H9 (cell line): ENCODE measurements at regions not wholly inside any gene's neighbourhood (a gene's known extent, or its start where the extent isn't known, plus 50 kb on each side); places are given as distances from the start of the nearest gene placed in this dataset.

Experiments used
- DNase-seq: peaks from one replicate; pipeline ENCODE4 v3.0.0-alpha.2; 2017
- H2AFZ ChIP-seq: one replicate; pipeline ENCODE4 v1.6.1; 2013; ENCODE audit warnings: mild to moderate bottlenecking, low read length, control low read depth, moderate library complexity
- H2AK5ac ChIP-seq: 2 replicates; pipeline ENCODE4 v1.6.1; 2013; ENCODE audit warnings: low read length, control low read depth, mixed read lengths; ENCODE audit not compliant: insufficient read length
- H2BK120ac ChIP-seq: one replicate; pipeline ENCODE4 v1.6.1; 2013; ENCODE audit warnings: low read depth, mild to moderate bottlenecking, low read length, control low read depth, inconsistent platforms; ENCODE audit not compliant: poor library complexity, severe bottlenecking
- H2BK12ac ChIP-seq: 2 replicates; pipeline ENCODE4 v1.6.1; 2013; ENCODE audit warnings: low read length, control low read depth, mixed read lengths, low read depth; ENCODE audit not compliant: insufficient read length
- H2BK15ac ChIP-seq: 2 replicates; pipeline ENCODE4 v1.6.1; 2013; ENCODE audit warnings: low read depth, low read length, control low read depth
- H2BK20ac ChIP-seq: one replicate; pipeline ENCODE4 v1.6.1; 2013; ENCODE audit warnings: low read depth, mild to moderate bottlenecking, low read length, control low read depth, inconsistent platforms; ENCODE audit not compliant: poor library complexity, severe bottlenecking
- H2BK5ac ChIP-seq: 2 replicates; pipeline ENCODE4 v1.6.1; 2013; ENCODE audit warnings: low read length, control low read depth, mixed read lengths; ENCODE audit not compliant: insufficient read length
- H3K14ac ChIP-seq: 2 replicates; pipeline ENCODE4 v1.6.1; 2013; ENCODE audit warnings: low read length, control low read depth; ENCODE audit not compliant: insufficient read depth
- H3K18ac ChIP-seq: 2 replicates; pipeline ENCODE4 v1.6.1; 2013; ENCODE audit warnings: low read depth, mild to moderate bottlenecking, mixed read lengths, low read length, control low read depth; ENCODE audit not compliant: insufficient read length
- H3K23ac ChIP-seq: 2 replicates; pipeline ENCODE4 v1.6.1; 2013; ENCODE audit warnings: low read length, control low read depth, mixed read lengths, low read depth; ENCODE audit not compliant: insufficient read length
- H3K23me2 ChIP-seq: 2 replicates; pipeline ENCODE4 v1.6.1; 2013; ENCODE audit warnings: low read depth, mild to moderate bottlenecking, mixed read lengths, low read length, control low read depth; ENCODE audit not compliant: insufficient read length, poor library complexity, severe bottlenecking
- H3K27ac ChIP-seq: 2 replicates; pipeline ENCODE4 v1.5.1; 2013; ENCODE audit warnings: low read length, control low read depth, mixed read lengths, low read depth; ENCODE audit not compliant: insufficient read length
- H3K27me3 ChIP-seq: 2 replicates; pipeline ENCODE4 v1.6.1; 2013; ENCODE audit warnings: low read length, control low read depth, inconsistent platforms; ENCODE audit not compliant: insufficient read depth
- H3K4ac ChIP-seq: 2 replicates; pipeline ENCODE4 v1.6.1; 2013; ENCODE audit warnings: low read depth, mild to moderate bottlenecking, control low read depth, inconsistent platforms, low read length, moderate library complexity
- H3K4me1 ChIP-seq: 2 replicates; pipeline ENCODE4 v1.6.1; 2013; ENCODE audit warnings: low read length, control low read depth, inconsistent platforms; ENCODE audit not compliant: insufficient read depth
- H3K4me2 ChIP-seq: 2 replicates; pipeline ENCODE4 v1.6.1; 2013; ENCODE audit warnings: low read length, control low read depth, mixed read lengths; ENCODE audit not compliant: insufficient read length, insufficient read depth
- H3K56ac ChIP-seq: 2 replicates; pipeline ENCODE4 v1.6.1; 2013; ENCODE audit warnings: low read depth, mild to moderate bottlenecking, mixed read lengths, low read length, control low read depth; ENCODE audit not compliant: insufficient read length
- H3K79me1 ChIP-seq: 2 replicates; pipeline ENCODE4 v1.6.1; 2013; ENCODE audit warnings: low read depth, mild to moderate bottlenecking, moderate library complexity, low read length, control low read depth, inconsistent platforms; ENCODE audit not compliant: insufficient read depth, poor library complexity, severe bottlenecking
- H3K79me2 ChIP-seq: 2 replicates; pipeline ENCODE4 v1.6.1; 2013; ENCODE audit warnings: low read length, control low read depth, inconsistent platforms; ENCODE audit not compliant: insufficient read depth
- H3K9ac ChIP-seq: 2 replicates; pipeline ENCODE4 v1.6.1; 2013; ENCODE audit warnings: low read length, control low read depth, mixed read lengths; ENCODE audit not compliant: insufficient read length; ENCODE audit errors: extremely low read depth
- H3K9me3 ChIP-seq: one replicate; pipeline ENCODE4 v1.6.1; 2013; ENCODE audit warnings: low read depth, low read length, inconsistent platforms; ENCODE audit not compliant: control insufficient read depth
- H3T11ph ChIP-seq: one replicate; pipeline ENCODE4 v1.6.1; 2013; ENCODE audit warnings: mild to moderate bottlenecking, low read length, control low read depth, inconsistent platforms
- H4K20me1 ChIP-seq: one replicate; pipeline ENCODE4 v1.6.1; 2013; ENCODE audit not compliant: control insufficient read depth, insufficient read length, insufficient read depth
- H4K5ac ChIP-seq: 2 replicates; pipeline ENCODE4 v1.6.1; 2013; ENCODE audit warnings: low read depth, mild to moderate bottlenecking, mixed read lengths, low read length, control low read depth; ENCODE audit not compliant: insufficient read length
- H4K8ac ChIP-seq: replicated peaks from 2 replicates; pipeline ENCODE4 v1.6.1; 2013; ENCODE audit warnings: low read length, control low read depth, mixed read lengths, low read depth; ENCODE audit not compliant: insufficient read length
- H4K91ac ChIP-seq: 2 replicates; pipeline ENCODE4 v1.6.1; 2013; ENCODE audit warnings: low read depth, mild to moderate bottlenecking, moderate library complexity, mixed read lengths, low read length, control low read depth; ENCODE audit not compliant: insufficient read length
- H3K27ac Mint-ChIP-seq, 3 experiments: 2 replicates in 2 of 3; 3 replicates in 1 of 3; pipeline ENCODE4 v1.8.0; 2020 to 2021; ENCODE audit warnings: mixed read lengths in 3 of 3, mild to moderate bottlenecking in 1 of 3, moderate library complexity in 1 of 3
- H3K27me3 Mint-ChIP-seq: 2 replicates; pipeline ENCODE4 v1.8.0; 2021; ENCODE audit warnings: low read depth, mild to moderate bottlenecking, moderate library complexity, mixed read lengths
- H3K36me3 Mint-ChIP-seq, 3 experiments: 2 replicates in 2 of 3; 3 replicates in 1 of 3; pipeline ENCODE4 v1.8.0; 2020 to 2021; ENCODE audit warnings: low read depth in 3 of 3, mixed read lengths in 3 of 3; ENCODE audit not compliant: insufficient read depth in 1 of 3
- H3K4me1 Mint-ChIP-seq, 2 experiments: 2 replicates each; pipeline ENCODE4 v1.8.0; 2020; ENCODE audit warnings: mixed read lengths in 2 of 2
- H3K4me3 Mint-ChIP-seq, 2 experiments: 2 replicates in 1 of 2; 3 replicates in 1 of 2; pipeline ENCODE4 v1.8.0; 2020 to 2021; ENCODE audit warnings: mild to moderate bottlenecking in 2 of 2, mixed read lengths in 2 of 2, moderate library complexity in 1 of 2
- H3K9me3 Mint-ChIP-seq, 2 experiments: 2 replicates in 1 of 2; 3 replicates in 1 of 2; pipeline ENCODE4 v1.8.0; 2020; ENCODE audit warnings: mild to moderate bottlenecking in 2 of 2, mixed read lengths in 2 of 2, moderate library complexity in 1 of 2
- WGBS: extraction: QIAGEN DNeasy Blood & Tissue Kit; methylation state at CpG from one replicate; pipeline ENCODE4 v1.1.7; 2013; ENCODE audit warnings: missing lambda C conversion rate, low lambda C conversion rate, mixed read lengths; ENCODE audit not compliant: insufficient read length; ENCODE audit errors: extremely low coverage; 5-methylcytosine and 5-hydroxymethylcytosine counted together
- TF ChIP-seq, protein P1 (sequence below): fragments of 200-600 bp; sonication (generic); conservative IDR thresholded peaks from 3 replicates; pipeline ENCODE4 v1.8.0; 2021; ENCODE audit warnings: antibody characterized with exemption, mild to moderate bottlenecking

DNA sequence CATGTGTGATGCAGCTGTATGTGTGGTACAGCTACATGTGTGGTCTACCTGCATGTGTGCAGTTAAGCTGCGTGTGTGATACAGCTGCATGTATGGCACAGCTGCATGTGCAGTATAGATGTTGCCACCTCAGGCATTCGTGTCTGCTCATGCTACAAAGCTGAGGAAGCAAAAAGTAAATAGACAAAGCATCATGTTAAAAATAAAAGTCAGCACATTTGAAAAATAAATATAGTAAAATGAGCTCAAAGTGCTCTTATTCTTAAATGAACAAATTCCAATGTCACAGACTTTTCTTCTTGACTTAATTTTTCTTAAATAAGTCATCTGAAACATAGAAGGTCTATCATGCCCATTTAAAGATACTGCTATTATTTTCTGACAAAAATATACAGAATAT is 519.3 kb upstream of the SOX11 start:
- Mint-ChIP-seq H3K4me1 (no peaks in the 10 kb centered on the region), H3K27me3 (no peaks in the 10 kb centered on the region), H3K27ac (no peak overlapping the region), H3K36me3 (no peaks in the 10 kb centered on the region), H3K4me3 (no peak overlapping the region), H3K9me3 (no peaks in the 10 kb centered on the region)
- H3K23me2 ChIP-seq, result no peaks in the 10 kb centered on the region
- no peaks in the 10 kb centered on the region for H3K27me3 ChIP-seq
- no peaks in the 10 kb centered on the region for H3K79me1 ChIP-seq
- H3K9me3 ChIP-seq, result no peaks in the 10 kb centered on the region
- no peak overlapping the region for H2AK5ac ChIP-seq
- H3K4me2 ChIP-seq, result no peak overlapping the region
- H2BK120ac ChIP-seq, result no peak overlapping the region
- H3K27ac ChIP-seq, result no peak overlapping the region
- no CpG with 5 or more reads among the region's 2 CpGs for WGBS
- H3K9ac ChIP-seq, result no peak overlapping the region
- H4K91ac ChIP-seq, result no peak overlapping the region
- no peaks in the 10 kb centered on the region for H3K4me1 ChIP-seq
- H2BK20ac ChIP-seq, result no peak overlapping the region
- TF ChIP-seq, protein P1, sequence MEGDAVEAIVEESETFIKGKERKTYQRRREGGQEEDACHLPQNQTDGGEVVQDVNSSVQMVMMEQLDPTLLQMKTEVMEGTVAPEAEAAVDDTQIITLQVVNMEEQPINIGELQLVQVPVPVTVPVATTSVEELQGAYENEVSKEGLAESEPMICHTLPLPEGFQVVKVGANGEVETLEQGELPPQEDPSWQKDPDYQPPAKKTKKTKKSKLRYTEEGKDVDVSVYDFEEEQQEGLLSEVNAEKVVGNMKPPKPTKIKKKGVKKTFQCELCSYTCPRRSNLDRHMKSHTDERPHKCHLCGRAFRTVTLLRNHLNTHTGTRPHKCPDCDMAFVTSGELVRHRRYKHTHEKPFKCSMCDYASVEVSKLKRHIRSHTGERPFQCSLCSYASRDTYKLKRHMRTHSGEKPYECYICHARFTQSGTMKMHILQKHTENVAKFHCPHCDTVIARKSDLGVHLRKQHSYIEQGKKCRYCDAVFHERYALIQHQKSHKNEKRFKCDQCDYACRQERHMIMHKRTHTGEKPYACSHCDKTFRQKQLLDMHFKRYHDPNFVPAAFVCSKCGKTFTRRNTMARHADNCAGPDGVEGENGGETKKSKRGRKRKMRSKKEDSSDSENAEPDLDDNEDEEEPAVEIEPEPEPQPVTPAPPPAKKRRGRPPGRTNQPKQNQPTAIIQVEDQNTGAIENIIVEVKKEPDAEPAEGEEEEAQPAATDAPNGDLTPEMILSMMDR, result no peak
- DNase-seq, result no peak
- no peak overlapping the region for H2AFZ ChIP-seq
- no peaks in the 10 kb centered on the region for H4K20me1 ChIP-seq
- H3K18ac ChIP-seq, result no peak overlapping the region
- no peak overlapping the region for H4K8ac ChIP-seq
- no peak overlapping the region for H3K4ac ChIP-seq
- no peak overlapping the region for H2BK5ac ChIP-seq
- no peaks in the 10 kb centered on the region for H3K79me2 ChIP-seq
- H4K5ac ChIP-seq, result no peak overlapping the region
- no peak overlapping the region for H3K14ac ChIP-seq
- H3T11ph ChIP-seq, result no peak overlapping the region
- H3K23ac ChIP-seq, result no peak overlapping the region
- H3K56ac ChIP-seq, result no peak overlapping the region
- no peak overlapping the region for H2BK12ac ChIP-seq
- H2BK15ac ChIP-seq, result no peak overlapping the region
